NOMO-1 treated with dmso at 0.1 percent for 144 hours (cell line): ENCODE measurements at regions not wholly inside any gene's neighbourhood (a gene's known extent, or its start where the extent isn't known, plus 50 kb on each side); places are given as distances from the start of the nearest gene placed in this dataset.
"Not testable (repeated sequence)": the region's sequence is repeated elsewhere in the genome, so short reads cannot be mapped to it uniquely, and the experiment has no call there.

Experiments
- DNase-seq: peaks from one replicate; lab custom pipeline; 2025; ENCODE audit not compliant: unreplicated experiment; lab: John Stamatoyannopoulos, UW

GRCh38 chr5:36389245-36389644 lies 87.5 kb upstream of the RANBP3L start:
- DNase-seq: peak; percentile 37

GRCh38 chr5:36390640-36391039 lies 88.9 kb upstream of the RANBP3L start:
- no peak for DNase-seq

- no peak for DNase-seq
Measured at GRCh38 chr5:36392186-36392585, 90.5 kb upstream of the RANBP3L start.

- no peak for DNase-seq
Measured at GRCh38 chr5:36392818-36393217, 91.1 kb upstream of the RANBP3L start.

DNA sequence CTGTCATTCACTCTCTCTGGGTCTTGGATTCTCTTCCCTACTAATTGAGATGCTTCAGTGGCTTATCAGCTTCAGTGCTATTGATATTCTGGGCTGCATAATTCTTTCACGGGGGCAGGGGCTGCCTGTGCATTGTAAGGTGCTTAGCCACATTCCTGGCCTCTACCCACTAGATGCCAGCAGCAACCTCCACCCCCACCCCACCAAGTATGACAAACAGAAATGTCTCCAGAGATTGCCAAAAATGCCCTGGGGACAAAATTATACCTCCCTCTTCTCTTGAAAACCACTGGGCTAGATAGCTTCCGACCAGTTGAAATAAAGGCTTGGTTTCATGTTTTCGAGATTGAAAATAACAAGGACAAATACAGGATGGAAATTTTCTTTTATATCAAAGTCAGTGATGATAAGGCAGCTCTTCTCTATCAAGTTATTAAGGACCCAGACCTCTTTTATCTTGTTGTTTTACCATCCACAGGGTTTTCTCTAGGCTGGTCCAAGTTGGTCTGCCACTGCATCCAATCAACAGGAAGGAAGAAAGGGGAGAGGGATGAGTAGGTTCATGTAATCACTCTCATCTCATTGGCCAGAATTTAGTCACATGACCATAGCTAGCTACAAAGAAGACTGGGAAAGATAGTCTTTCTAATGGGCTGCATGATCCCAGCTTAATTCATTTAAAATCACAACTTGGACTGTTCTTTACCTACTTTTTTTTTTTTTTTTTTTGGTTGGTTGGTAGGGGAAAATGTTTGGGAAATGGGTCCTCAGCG lies 92.1 kb upstream of the RANBP3L start:
- no peak for DNase-seq

- DNase-seq: no peak
Measured at GRCh38 chr5:36395260-36395659, 93.6 kb upstream of the RANBP3L start.

GRCh38 chr5:36395947-36396346 lies 94.2 kb upstream of the RANBP3L start:
- DNase-seq: not testable (repeated sequence)

DNA sequence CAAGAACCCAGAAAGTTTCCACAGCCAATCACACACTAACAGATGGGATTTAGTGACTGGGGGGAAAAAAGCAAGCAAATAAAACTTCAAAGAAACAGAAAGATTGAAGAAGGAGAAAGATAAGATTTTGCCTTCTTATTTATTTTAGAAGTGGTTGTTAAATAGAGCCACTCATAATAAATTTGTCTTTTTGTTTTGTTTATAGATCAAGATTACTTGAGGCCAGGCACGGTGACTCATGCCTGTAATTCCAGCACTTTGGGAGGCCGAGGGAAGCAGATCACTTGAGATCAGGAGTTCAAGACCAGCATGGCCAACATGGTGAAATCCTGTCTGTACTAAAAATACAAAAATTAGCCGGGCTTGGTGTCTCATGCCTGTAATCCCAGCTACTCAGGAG lies 94.9 kb upstream of the RANBP3L start:
- no peak for DNase-seq

DNA sequence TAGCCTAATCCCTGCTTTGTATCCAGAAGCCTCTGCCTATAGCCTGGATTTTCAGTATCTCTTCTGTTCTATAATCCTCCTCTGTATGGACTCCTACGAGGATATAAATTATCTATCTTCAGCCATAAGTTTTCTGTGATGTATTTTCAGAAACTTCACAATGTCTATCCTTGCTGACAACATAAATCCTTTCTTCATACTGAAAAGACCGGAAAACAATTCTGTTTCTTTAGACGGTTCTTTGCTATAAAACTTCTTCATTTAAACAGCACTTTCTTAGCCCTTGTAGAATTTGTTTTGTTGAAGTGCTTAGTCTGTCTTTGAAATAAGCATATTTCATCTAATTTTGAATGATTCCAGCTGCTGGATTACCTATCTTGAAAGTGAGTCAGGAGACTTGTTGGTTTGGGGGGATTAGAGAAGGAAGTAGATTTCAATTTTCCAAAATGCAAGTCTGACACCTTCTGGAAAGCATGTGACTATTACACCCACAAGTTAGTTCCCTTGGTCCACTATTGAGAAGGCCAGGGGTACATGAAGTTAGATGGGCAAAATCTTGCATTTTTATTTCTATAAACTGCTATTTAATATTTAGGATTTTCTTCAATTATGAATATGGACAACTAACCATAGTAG lies 96.3 kb upstream of the RANBP3L start:
- peak; percentile 44 for DNase-seq

- DNase-seq: no peak
Measured at GRCh38 chr5:36402512-36402906, 100.8 kb upstream of the RANBP3L start.

DNA sequence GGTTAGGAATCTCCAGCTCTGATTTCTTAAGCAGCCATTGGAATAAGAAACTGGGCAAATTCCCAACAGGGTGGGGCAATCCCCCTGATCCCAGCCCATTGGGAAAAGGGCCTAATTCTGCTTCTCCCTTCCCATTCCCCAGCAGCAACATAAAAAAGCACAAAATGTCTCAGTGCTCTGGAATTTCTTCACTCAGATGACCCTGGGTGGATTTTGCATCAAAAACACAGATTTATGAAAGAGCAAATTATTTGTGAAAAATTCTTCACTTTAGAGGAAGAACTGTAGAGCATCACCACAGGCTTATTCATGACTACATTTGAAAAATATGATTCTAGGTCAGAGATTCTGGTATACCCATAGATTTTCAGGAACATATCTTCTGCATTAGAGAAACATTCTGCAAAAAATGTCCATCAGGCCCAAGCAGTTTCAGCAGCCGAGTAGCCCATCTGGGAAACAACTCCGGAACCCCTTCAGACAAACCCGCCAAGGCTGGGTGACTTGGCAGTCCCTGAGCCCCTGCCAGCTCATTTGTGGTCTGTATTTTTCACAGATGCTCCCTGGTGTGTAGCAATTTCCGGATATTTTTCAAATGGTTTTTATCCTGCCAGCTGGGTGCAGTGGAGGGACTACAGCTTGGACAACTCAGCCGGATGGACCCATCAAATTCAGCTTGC lies 102.1 kb upstream of the RANBP3L start:
- DNase-seq: peak; percentile 82

GRCh38 chr5:36406023-36406422 lies 104.3 kb upstream of the RANBP3L start:
- no peak for DNase-seq

DNA sequence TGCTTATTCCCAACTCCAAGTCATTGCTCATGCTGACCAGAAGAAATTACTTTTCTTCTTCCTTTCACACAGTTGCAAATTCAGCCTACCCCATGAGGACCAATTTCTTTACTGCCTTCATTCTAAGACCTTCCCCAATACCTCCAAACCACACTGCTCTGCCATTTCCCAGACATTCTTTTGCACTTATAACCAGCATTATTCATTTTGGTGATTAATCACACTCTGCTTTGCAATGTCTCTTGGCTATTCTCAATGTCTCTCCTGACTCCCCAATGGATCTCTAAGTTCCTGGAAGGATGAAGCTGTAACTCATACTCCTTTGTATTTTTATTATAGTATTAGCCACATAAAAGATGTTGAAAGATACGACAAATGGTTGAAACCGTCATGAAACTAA lies 105.7 kb upstream of the RANBP3L start:
- DNase-seq: no peak

DNA sequence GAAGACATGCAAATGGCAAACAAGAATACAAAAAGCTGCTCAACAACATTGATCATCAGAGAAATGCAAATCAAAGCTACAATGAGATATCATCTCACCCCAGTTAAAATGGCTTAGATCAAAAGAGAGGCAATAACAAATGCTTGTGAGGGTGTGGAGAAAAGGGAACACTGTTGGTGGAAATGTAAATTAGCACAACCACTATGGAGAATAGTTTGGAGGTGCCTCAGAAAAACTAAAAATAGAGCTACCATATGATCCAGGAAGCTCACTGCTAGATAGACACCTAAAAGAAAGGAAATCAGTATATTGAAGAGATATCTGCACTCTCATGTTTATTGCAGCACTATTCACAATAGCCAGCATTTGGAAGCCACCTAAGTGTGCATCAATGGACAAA lies 108.0 kb upstream of the RANBP3L start:
- not testable (repeated sequence) for DNase-seq

- DNase-seq: not testable (repeated sequence)
Measured at GRCh38 chr5:36410672-36411071, 109.0 kb upstream of the RANBP3L start.

DNA sequence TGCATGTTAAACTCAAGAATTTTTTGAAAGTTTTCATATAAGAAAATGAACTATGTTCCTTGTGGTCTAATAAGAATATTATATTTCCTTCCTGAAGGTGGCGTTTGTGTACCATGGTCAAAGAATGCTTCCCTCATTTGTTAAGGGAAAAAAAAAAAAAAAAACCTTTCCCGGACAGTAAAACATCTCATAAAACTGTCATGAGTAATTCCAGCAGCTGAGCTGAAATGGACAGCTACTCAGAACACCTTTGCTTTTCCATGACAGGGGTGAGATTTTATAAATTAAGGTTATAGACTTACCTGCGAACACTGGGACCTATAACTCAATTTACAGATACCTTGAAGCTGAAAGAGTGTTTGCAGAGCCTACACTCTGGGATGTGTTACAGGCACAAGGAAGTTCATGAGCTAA lies 113.2 kb upstream of the RANBP3L start:
- DNase-seq: peak; percentile 25

DNA sequence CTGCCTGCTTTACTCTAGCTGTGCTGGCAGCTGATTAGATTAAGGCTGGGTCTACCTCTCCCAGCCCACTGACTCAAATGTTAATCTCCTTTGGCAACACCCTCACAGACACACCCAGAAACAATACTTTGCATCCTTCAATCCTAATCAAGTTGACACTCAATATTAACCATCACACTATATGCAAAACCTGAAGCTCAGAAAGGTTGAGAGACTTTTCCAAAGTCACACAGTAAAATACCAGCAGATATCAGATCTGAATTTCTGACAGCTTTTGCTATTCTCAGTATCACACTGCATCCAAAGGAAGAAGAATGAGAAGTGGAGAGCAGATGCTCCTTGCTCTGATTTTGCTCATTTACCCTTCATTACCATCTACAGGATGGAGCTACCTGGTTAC lies 114.9 kb upstream of the RANBP3L start:
- no peak for DNase-seq

- no peak for DNase-seq
Measured at GRCh38 chr5:36417221-36417620, 115.5 kb upstream of the RANBP3L start.

- DNase-seq: no peak
Measured at GRCh38 chr5:36417668-36418067, 116.0 kb upstream of the RANBP3L start.

DNA sequence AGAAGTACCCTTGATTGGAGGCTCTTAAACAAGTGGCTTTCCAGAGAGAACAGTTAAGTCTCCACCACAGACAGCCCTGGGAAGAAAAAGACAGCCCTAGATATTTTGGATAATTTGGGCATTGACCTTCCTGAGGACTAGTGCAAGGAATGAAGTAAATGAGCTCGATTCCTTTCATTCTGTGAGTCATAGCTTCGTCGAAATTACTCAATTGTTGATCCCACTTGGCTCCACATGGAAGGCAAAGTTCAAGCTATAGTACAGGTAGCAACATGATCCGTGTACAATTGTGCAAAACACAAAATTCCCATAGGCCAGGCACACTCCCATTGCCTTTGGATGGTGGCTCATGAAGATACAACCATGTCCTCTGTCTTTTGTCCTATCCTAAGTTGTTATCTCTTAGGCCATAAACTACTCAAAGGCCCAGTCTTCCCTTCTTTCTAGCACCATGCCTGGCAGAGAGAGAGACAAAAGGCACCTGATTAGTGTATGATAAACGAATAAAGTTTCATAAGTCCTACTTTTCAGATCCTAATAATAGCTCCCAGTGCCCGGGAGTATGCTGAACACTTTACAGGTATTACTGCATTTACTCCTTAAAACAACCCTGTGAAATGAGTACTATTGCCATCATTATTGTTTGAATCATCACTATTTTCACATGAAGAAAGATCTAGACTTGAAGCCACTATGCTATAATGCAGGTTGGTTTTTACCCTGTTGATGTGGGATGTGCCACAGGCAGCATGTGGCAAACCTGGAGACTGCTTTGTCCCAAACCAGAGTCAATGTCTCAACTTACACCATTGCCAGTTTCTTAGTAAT lies 116.7 kb upstream of the RANBP3L start:
- no peak for DNase-seq

- DNase-seq: no peak
Measured at GRCh38 chr5:36421256-36421655, 119.6 kb upstream of the RANBP3L start.
